NCI-H1105 treated with DMSO at 0.1 percent for 48 hours (cell line): ENCODE measurements at regions not wholly inside any gene's neighbourhood (a gene's known extent, or its start where the extent isn't known, plus 50 kb on each side); places are given as distances from the start of the nearest gene placed in this dataset.
"Not testable (repeated sequence)": the region's sequence is repeated elsewhere in the genome, so short reads cannot be mapped to it uniquely, and the experiment has no call there.

Experiments
- DNase-seq: peaks from one replicate; lab custom pipeline; 2025; lab: John Stamatoyannopoulos, UW

GRCh38 chrX:125198546-125198945 is 121.1 kb upstream of the TEX13C start:
- no peak for DNase-seq

GRCh38 chrX:125202591-125203248 is 117.0 kb upstream of the TEX13C start:
- peak; percentile 36 for DNase-seq

- peak; percentile 28 for DNase-seq
Measured at GRCh38 chrX:125203365-125203736, 116.3 kb upstream of the TEX13C start.

GRCh38 chrX:125203737-125204578 is 115.7 kb upstream of the TEX13C start:
- peak; percentile 59 for DNase-seq

GRCh38 chrX:125204681-125205132 is 115.0 kb upstream of the TEX13C start:
- DNase-seq: no peak

GRCh38 chrX:125205133-125205917 is 114.3 kb upstream of the TEX13C start:
- peak; percentile 70 for DNase-seq

GRCh38 chrX:125205918-125206665 is 113.6 kb upstream of the TEX13C start:
- DNase-seq: peak; percentile 62

GRCh38 chrX:125210146-125210545 is 109.5 kb upstream of the TEX13C start:
- no peak for DNase-seq

GRCh38 chrX:125219852-125220251 is 99.8 kb upstream of the TEX13C start:
- no peak for DNase-seq

GRCh38 chrX:125236955-125237354 is 82.7 kb upstream of the TEX13C start:
- no peak for DNase-seq

GRCh38 chrX:125248931-125249330 is 70.7 kb upstream of the TEX13C start:
- DNase-seq: no peak

GRCh38 chrX:125255759-125256158 is 63.9 kb upstream of the TEX13C start:
- DNase-seq: not testable (repeated sequence)

GRCh38 chrX:125262836-125263235 is 56.8 kb upstream of the TEX13C start:
- DNase-seq: no peak

GRCh38 chrX:125266153-125266660 is 53.5 kb upstream of the TEX13C start:
- DNase-seq: no peak
